ENCODE measurements at regions not wholly inside any gene's neighbourhood (a gene's known extent, or its start where the extent isn't known, plus 50 kb on each side); places are given as distances from the start of the nearest gene placed in this dataset.

DNA sequence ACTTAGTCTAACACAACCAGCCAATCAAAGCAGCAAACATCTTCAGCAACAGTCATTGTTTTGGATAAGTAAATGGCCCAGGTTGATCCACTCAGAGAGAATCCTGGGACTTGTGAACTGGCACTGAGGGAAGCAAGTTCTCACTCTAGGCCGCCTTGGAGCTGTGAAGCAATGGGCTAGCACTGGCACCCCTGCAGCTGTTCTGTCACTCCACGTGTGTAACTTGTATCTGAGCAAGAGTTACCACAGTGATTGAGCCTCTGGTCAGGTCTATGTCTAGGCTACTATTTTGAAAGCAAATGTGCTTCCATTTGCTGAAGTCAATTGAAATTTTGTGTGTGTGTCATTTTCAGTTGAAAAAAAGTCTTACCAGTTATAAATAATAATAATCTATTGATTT, 57.2 kb upstream of the HS3ST1 start:
- DNase-seq (ENCODE audit: low read depth), result no peak

DNA sequence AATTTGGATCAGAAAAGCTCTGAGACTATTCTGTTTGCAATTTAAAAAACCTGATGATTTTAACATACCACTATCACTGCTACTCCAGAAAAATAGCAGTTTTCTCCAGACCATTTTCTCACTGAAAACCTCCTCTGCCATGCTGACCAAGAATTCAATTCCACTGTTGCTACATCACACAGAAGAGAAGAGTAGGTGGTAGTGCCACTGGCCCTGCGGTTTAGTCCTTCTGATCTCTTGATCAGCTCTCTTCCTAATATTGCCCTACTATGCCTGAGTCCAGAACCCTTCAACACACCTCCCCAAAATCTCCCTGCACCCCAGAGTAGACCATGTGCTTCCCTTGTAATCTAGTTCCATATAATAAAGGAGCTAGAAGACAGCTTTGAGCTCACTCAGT, 55.8 kb upstream of the HS3ST1 start:
- DNase-seq (ENCODE audit: low read depth), result no peak

DNA sequence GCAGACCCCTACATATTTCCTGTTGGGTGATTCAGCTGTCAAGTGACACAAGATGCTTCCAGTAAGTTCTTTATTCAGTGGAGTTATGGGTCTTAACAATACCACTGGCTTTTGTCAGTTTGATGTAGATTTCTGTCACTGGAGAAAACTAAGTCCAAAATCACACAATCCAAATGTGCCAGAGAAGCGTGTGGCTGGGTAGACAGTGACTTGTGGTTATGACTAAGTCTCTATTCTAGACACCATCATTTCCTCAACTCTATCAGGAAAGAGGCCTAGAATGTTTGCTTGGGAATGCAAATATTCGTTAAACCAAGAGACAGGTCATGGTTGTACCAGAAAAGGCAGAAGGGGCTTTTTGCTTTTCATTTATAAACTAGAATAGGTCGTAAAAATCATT, 54.4 kb upstream of the HS3ST1 start:
- DNase-seq (ENCODE audit: low read depth), result no peak

DNA sequence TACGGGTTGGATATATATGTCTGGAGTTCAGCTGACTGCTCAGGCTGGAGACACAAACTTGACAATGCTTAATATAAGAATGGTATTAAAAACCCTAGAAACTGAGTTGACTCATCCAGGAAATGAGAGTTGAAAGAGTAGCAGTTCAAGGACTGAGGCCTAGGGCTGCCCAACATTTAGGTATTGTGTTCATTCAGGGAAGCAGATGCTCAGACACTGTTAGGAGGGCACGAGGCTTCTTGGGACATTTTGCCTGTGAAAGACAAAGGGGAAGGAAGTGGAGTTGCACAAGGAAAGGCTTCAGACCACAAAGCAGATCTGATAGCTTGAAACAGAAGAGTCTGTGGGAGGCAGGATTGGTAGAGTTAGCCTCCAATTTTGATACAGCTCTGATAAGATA, 52.0 kb upstream of the HS3ST1 start:
- no peak for DNase-seq (ENCODE audit: low read depth)

All from ELR (cell line).